Keratinocyte (primary cell): ENCODE measurements at regions not wholly inside any gene's neighbourhood (a gene's known extent, or its start where the extent isn't known, plus 50 kb on each side); places are given as distances from the start of the nearest gene placed in this dataset.

Experiments
- DNase-seq: peaks from one replicate; pipeline ENCODE4 v3.0.0-alpha.2; 2011; ENCODE audit warnings: low read depth, missing footprints, low spot score
- FAIRE-seq: peaks from 2 replicates; lab custom pipeline; 2011; peaks lifted over from hg19 to GRCh38; lab: Jason Lieb, UNC
- H2AFZ ChIP-seq: 2 replicates; pipeline ENCODE4 v1.6.0; 2012; ENCODE audit warnings: low read length, control low read depth, inconsistent platforms; ENCODE audit not compliant: control insufficient read depth
- H3K27ac ChIP-seq: 2 replicates; pipeline ENCODE4 v1.5.1; 2011; ENCODE audit warnings: low read length; ENCODE audit not compliant: control insufficient read depth, insufficient read depth
- H3K27me3 ChIP-seq: 3 replicates; pipeline ENCODE4 v1.6.0; 2011; ENCODE audit warnings: low read length; ENCODE audit not compliant: control insufficient read depth, insufficient read depth; ENCODE audit errors: extremely low read depth
- H3K36me3 ChIP-seq, 2 experiments: 2 replicates in 1 of 2; 3 replicates in 1 of 2; pipeline ENCODE4 v1.5.1; 2011; ENCODE audit warnings: low read length in 2 of 2, mild to moderate bottlenecking in 1 of 2; ENCODE audit not compliant: control insufficient read depth in 2 of 2, insufficient read depth in 2 of 2; ENCODE audit errors: extremely low read depth in 1 of 2
- H3K4me1 ChIP-seq: 3 replicates; pipeline ENCODE4 v1.5.1; 2011; ENCODE audit warnings: low read length; ENCODE audit not compliant: control insufficient read depth, insufficient read depth; ENCODE audit errors: extremely low read depth
- H3K4me2 ChIP-seq: 3 replicates; pipeline ENCODE4 v1.6.0; 2011; ENCODE audit warnings: low read depth, low read length; ENCODE audit not compliant: control insufficient read depth, insufficient read depth; ENCODE audit errors: extremely low read depth
- H3K4me3 ChIP-seq, 3 experiments: fragments of 200-600 bp in 1 of 3; sonication (generic) in 1 of 3; 2 replicates in 2 of 3; 3 replicates in 1 of 3; pipeline ENCODE4 v1.5.1; 2011 to 2016; ENCODE audit warnings: low read length in 3 of 3, mild to moderate bottlenecking in 3 of 3, control low read depth in 2 of 3, inconsistent platforms in 1 of 3, low read depth in 1 of 3, mixed read lengths in 1 of 3, mixed run types in 1 of 3, moderate library complexity in 1 of 3; ENCODE audit not compliant: control insufficient read depth in 2 of 3, insufficient read depth in 2 of 3; ENCODE audit errors: extremely low read depth in 1 of 3
- H3K79me2 ChIP-seq: 2 replicates; pipeline ENCODE4 v1.6.0; 2012; ENCODE audit warnings: low read length; ENCODE audit not compliant: control insufficient read depth, insufficient read depth
- H3K9ac ChIP-seq: 3 replicates; pipeline ENCODE4 v1.6.0; 2011; ENCODE audit warnings: low read length; ENCODE audit not compliant: control insufficient read depth, insufficient read depth; ENCODE audit errors: extremely low read depth
- H3K9me1 ChIP-seq: 3 replicates; pipeline ENCODE4 v1.6.0; 2011; ENCODE audit warnings: low read length; ENCODE audit not compliant: control insufficient read depth, insufficient read depth; ENCODE audit errors: extremely low read depth
- H3K9me3 ChIP-seq: 2 replicates; pipeline ENCODE4 v1.5.1; 2012; ENCODE audit warnings: low read depth, low read length; ENCODE audit not compliant: control insufficient read depth
- H4K20me1 ChIP-seq: 3 replicates; pipeline ENCODE4 v1.6.0; 2011; ENCODE audit warnings: low read length; ENCODE audit not compliant: control insufficient read depth, insufficient read depth; ENCODE audit errors: extremely low read depth
- EZH2 ChIP-seq: IDR thresholded peaks from one replicate; pipeline ENCODE4 v1.6.1; 2012; ENCODE audit warnings: inconsistent platforms, mild to moderate bottlenecking, low read length, moderate library complexity
- dilution Hi-C: fragments of 300-500 bp; cut with MboI; formaldehyde crosslinking; loops from one replicate; pipeline ENCODE4 v1.7.0; 2020; ENCODE audit warnings: low sequenced_read_pairs; ENCODE audit not compliant: extremely low pct_ligation_motif_present
- TF ChIP-seq, protein P1 (sequence below), 3 experiments: IDR thresholded peaks in 1 of 3; conservative IDR thresholded peaks in 1 of 3; optimal IDR thresholded peaks in 1 of 3; 2 replicates in 2 of 3; 3 replicates in 1 of 3; pipeline versions ENCODE3 to v1.5.1; 2011; ENCODE audit warnings: low read length in 3 of 3, mild to moderate bottlenecking in 3 of 3, moderate library complexity in 2 of 3, control low read depth in 1 of 3, inconsistent platforms in 1 of 3; ENCODE audit not compliant: insufficient read depth in 2 of 3; ENCODE audit errors: extremely low read depth in 1 of 3

- Histone ChIP-seq H3K36me3 (no peaks in the 10 kb centered on the region), H3K9me1 (no peaks in the 10 kb centered on the region), H3K27ac (no peak overlapping the region), H3K9ac (no peak overlapping the region), H2AFZ (no peak overlapping the region), H3K4me2 (no peak overlapping the region), H3K27me3 (no peaks in the 10 kb centered on the region), H4K20me1 (no peaks in the 10 kb centered on the region), H3K4me3 (no peak overlapping the region), H3K9me3 (no peaks in the 10 kb centered on the region), H3K79me2 (no peaks in the 10 kb centered on the region), H3K4me1 (peaks cover 26% of the 10 kb centered on the region)
- dilution Hi-C loops: no loop called here
- TF ChIP-seq, protein P1, sequence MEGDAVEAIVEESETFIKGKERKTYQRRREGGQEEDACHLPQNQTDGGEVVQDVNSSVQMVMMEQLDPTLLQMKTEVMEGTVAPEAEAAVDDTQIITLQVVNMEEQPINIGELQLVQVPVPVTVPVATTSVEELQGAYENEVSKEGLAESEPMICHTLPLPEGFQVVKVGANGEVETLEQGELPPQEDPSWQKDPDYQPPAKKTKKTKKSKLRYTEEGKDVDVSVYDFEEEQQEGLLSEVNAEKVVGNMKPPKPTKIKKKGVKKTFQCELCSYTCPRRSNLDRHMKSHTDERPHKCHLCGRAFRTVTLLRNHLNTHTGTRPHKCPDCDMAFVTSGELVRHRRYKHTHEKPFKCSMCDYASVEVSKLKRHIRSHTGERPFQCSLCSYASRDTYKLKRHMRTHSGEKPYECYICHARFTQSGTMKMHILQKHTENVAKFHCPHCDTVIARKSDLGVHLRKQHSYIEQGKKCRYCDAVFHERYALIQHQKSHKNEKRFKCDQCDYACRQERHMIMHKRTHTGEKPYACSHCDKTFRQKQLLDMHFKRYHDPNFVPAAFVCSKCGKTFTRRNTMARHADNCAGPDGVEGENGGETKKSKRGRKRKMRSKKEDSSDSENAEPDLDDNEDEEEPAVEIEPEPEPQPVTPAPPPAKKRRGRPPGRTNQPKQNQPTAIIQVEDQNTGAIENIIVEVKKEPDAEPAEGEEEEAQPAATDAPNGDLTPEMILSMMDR (optimal IDR thresholded peaks at IDR 0.05 in 1 of 3, IDR thresholded peaks at IDR 0.05 in 1 of 3, conservative IDR thresholded peaks at IDR 0.05 in 1 of 3; ENCODE audit: extremely low read depth in 1 of 3, insufficient read depth in 2 of 3, low read length in 3 of 3): no peak
- TF ChIP-seq EZH2: no peak
- DNase-seq (no peak), FAIRE-seq (no peak)
Measured at GRCh38 chr7:22579961-22580360, 80.0 kb upstream of the STEAP1B start.

DNA sequence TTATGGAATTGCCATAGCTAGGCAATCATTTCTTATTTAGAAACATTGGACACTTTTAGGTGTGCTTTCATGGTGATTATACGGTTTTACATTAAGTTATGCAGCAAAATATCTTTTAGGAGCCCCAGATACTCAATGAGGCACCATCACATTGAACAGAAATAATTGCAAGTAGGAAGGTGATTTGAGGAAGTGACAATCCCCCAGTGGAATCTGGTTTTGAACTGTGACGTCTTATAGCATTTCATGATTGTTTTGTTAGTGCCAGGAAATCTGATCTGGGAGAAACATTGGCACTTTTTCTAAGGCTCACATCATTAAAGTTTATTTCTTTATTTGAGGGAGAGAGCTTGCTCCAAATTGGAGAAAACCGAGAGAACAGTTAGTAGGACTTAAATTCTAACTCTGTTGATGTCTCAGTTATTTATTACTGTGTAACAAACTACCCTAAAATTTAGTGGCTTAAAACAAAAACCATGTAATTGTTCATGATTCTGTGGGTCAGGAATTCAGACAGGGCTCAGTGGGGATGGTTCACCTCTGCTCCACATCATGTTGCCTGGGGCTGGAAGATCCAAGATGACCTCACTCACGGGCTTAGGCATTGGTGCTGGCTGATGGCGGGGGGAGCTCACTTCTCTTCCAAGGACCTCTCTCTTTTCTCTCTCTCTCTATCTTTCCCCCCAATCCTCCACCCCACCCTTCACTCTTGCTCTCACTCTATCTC, 78.2 kb upstream of the STEAP1B start:
- no peak overlapping the region for H3K9ac ChIP-seq
- FAIRE-seq: no peak
- H3K4me2 ChIP-seq: peak overlapping the region; percentile 19
- no peak overlapping the region for H3K4me3 ChIP-seq
- H3K79me2 ChIP-seq: no peaks in the 10 kb centered on the region
- no peaks in the 10 kb centered on the region for H4K20me1 ChIP-seq
- H2AFZ ChIP-seq: no peak overlapping the region
- TF ChIP-seq, protein P1 (optimal IDR thresholded peaks at IDR 0.05 in 1 of 3, IDR thresholded peaks at IDR 0.05 in 1 of 3, conservative IDR thresholded peaks at IDR 0.05 in 1 of 3; ENCODE audit: extremely low read depth in 1 of 3, insufficient read depth in 2 of 3, low read length in 3 of 3): no peak
- no peak for TF ChIP-seq EZH2
- no peaks in the 10 kb centered on the region for H3K27me3 ChIP-seq
- H3K9me1 ChIP-seq: no peaks in the 10 kb centered on the region
- H3K9me3 ChIP-seq: no peaks in the 10 kb centered on the region
- no peak for DNase-seq
- H3K27ac ChIP-seq: no peak overlapping the region
- dilution Hi-C loops: no loop called here
- H3K36me3 ChIP-seq: no peaks in the 10 kb centered on the region
- H3K4me1 ChIP-seq: peaks cover 25% of the 10 kb centered on the region
